Stimulated activated CD4-positive, alpha-beta T cell treated with anti-CD3 and anti-CD28 coated beads, Interleukin-4, amount 100 ng/mL, for 48 hours (primary cell): ENCODE measurements at regions not wholly inside any gene's neighbourhood (a gene's known extent, or its start where the extent isn't known, plus 50 kb on each side); places are given as distances from the start of the nearest gene placed in this dataset.

ENCODE experiments used
- DNase-seq, 2 donors: peaks; one replicate each; pipeline ENCODE4 v3.0.0-alpha.2; 2020; ENCODE audit warnings: low read depth in 2 of 2

DNA sequence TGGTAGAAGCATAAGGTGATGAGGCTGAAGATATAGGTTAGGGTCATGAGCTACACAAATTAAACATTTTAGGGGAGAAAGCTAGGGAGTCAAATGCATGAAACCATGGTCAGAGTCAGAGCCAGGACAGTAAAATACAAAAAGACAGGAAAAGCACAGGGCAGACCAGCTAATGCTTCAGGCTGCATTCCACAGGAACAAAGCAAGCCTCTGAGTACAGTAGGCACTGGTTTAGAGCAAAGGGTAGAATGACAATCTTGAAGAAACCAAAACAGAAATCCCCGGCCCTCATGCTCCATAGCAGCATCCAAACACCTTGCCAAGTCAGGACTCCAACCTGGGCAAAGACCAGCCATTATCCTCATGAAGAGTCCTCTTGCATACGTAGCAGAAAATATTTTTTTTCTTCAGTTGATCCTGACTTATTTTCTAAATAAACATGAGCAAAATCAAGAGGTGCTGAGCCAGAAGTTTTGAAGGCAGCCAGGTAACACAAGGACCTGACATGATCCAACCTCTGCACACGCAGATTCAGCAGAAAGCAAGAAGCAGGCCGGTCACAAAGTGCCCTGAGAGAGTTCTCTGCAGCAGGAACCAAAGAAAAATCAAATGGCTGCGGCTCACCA is 273.1 kb downstream of the TTLL7 start:
- no peak for DNase-seq

DNA sequence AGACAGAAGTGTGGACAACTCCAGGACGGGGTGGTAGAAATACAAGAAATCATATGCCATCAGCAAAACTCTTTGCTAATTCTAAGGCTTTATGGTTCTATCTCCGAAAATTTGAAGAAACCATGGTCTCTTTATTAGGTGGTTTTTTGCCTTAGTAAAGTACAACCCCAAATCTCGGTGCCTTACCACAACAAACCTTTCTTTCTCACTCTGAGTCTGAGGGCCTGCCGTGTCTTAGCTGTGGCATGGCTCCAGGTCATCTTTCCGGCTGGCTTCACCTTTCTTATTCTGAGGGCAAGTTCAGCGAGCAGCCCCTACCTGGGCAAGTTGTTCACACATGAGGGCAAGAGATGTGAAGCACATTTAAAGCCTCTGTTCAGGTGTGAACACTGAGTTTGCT is 280.6 kb downstream of the TTLL7 start:
- DNase-seq = no peak

DNA sequence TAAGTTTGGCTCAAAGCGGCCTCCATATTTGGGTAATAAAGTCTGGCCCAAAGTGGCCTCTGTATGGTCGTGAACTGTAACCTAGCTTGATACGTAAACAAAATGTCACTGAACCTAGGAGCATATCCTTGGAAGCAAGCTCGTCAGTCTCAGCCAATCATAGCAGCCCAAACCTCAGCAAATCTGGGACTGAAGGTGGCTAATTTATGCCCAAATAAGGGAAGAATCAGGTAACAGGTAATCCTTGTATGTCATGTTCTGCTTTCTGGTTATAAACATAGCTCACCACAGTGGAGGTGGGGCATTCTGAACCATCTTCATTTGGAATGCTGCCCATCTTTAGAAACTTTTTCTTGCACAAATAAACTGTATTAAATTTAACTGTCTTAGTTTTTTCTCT is 281.1 kb downstream of the TTLL7 start:
- DNase-seq = no peak

DNA sequence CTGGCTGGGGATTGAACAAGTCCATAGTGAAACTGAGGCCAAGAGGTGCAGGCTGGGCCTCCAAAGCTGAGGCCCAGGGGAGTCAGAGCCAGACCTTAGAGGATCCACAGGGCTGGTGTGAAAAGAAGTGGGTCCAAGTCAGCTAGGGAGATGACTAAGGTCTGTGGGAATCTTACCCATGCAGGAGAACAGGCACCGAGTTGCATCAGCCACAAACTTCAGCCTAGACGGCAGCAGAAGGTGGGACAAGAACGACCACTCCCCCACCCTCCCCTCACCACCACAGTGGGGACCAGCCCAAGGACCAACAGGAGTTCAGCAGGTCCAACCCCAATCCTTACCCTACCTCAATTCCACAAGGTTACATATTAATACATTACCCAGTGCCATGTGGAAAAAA is 282.3 kb downstream of the TTLL7 start:
- DNase-seq = no peak

DNA sequence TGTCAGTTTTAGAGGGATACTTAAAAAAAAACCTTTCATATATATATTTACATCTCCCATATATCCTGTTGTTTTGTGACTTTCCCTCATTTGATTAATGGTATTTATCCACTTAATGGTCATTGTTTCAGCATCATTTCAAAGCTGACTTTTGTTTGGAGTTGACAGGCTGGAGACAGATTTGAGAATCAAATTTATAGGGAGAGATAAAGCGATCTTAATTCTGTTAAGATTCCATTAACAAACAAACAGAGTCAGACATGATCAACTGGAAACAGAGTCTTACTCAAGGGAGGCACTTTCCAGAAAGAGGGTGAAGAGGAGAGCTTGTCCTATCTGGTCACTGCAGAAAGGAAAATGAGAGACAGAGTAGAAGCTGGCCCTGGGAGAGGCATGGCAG is 283.4 kb downstream of the TTLL7 start:
- no peak for DNase-seq

DNA sequence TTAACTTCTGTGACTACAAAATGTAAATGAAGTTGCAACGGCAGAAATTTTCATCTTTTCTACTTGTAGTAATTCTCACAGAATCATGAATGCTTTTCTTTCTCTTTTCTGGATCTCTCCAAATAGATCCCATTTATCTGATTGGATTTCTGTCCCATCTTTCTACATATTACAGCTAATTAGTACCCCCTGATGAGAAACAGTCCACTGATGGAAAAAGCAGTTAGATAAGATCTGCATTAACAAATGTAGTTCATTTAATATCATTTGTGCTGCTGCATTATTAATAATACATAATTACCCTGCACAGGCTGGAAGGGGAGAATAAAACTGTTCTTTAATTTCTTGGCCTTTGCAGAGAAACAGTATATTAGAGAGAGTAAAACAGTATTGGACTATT is 289.3 kb downstream of the TTLL7 start:
- DNase-seq = no peak

DNA sequence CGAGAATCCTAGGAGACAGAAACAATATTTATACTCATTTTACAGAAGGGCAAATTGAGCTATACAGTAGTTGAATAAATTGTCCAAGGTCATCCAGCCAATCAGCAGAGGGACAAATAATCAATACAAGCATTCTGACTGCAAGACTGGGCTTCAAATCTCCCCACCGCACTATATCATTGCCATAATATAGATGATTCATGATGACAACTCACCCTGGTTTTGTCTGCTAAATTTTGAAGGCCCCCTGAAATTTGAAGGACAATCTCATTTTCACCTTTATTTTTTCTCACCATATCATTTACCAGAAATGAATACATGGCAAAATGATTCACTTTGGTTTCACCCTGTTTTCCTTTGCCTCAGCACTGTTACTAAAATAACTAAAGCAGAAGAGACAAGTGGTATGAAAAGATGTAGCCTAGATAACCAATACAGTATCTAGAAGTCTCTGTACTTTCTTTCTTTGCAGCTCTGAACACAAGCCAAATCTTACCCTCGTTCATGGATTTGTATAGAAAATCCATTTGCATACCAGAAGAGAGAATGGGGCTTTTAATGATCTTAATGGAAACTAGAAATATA is 292.5 kb downstream of the TTLL7 start:
- no peak for DNase-seq

DNA sequence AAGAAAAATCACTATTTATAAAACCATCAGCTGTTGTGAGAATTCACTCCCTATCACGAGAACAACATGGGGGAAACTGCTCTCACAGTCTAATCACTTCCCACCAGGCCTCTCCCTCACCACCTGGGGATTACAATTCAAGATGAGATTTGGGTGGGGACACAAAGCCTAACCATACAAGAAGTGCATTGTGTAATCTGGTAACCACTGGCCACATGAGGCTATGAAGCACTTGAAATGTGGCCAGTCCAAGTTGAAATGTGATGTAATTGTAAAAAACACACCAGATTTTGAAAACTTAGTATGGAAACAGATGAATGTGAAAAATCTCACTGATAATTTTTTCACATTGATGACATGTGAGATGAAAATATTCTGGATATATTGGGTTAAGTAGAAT is 293.8 kb downstream of the TTLL7 start:
- DNase-seq = no peak

DNA sequence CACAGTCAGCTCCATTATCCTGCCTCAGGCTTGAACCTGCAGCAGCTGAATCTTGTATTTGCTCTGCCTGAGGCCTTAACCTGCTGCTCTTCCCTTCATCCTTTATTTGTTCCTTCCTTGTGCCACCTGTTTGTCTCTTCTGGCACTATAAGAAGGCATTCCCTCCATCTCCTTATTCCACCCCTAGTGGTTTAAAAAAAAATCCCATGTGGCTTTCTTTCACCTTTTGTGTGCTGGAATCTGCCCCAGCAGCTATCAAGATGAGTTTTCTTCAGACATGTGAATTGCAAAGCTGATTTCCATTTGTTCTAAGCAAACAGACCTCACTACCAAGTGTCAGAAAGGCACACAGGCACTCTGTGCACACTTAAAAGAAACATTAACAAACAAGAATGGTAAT is 294.6 kb downstream of the TTLL7 start:
- DNase-seq = no peak

DNA sequence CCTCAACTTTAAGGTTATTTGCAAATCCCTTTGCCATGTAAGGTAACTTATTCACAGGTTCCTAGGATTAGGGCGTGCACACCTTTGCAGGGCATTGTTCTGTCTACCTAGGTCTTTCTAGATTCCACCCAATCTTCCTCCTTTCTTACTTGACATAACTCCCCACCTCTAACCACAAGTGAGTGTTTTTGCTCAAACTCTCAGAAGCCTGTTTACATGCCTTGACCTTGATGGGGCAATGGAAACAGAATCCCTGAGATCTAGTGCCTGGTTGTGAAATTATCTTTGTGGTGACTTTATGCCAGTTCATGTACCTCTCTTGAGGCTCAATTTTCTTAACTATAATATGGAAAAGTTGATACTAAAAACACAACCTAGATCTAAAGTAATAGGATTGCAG is 296.6 kb downstream of the TTLL7 start:
- DNase-seq = no peak

DNA sequence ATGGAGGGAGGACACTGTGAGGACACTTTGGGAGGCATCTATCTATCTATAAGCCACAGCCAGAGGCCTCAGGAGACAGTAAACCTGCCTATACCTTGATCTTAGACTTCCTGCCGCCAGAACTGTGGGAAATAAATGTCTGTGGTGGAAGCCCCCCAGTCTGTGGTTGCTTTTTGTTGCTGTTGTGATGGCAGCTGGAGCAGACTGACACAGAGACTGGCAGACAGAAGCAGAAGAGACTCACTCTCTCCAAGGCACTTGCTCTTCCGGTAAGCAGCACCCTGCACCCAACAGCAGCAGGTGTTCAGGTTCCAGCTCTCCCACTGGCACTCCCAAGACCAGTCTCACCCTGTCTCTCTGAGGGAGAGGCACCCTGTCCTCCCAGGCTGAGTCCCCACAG is 297.6 kb downstream of the TTLL7 start:
- DNase-seq = no peak

DNA sequence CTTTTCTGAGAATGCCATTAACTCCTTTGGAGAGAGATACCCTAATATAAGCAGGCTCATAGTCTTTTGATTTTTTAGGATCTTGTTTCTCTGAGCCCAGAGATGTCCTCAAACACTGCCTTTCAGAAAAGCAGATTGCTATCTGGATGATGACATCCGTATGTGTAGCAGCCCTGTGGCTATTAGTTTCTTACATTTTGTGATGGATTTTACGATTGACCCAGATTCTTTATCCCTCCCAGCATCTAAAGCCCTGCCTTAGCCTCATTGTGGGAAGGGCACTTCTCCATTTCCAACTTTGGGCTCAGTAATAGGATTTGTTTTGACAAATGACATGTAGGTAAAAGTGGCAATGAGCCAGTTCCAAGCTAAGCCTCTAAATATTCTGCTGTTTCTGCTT is 300.3 kb downstream of the TTLL7 start:
- DNase-seq = no peak

DNA sequence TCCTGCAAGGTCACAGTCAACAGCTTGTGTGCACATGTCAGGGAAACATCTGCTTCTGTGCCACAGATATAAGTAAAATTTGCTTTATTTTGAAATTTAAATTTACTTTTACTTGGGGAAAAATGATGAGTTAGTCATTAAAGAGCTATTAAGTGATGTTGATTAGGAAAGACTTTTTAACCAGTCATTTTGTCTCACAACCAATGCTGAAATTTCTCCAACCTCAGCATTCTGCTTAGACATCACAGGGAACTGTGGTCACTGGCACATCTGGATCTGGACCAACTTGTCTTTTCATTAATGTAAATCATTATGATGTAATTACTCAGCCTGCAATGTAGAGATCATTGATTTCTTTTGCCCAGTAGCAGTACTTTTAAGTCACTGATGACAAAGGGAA is 301.0 kb downstream of the TTLL7 start:
- no peak for DNase-seq

DNA sequence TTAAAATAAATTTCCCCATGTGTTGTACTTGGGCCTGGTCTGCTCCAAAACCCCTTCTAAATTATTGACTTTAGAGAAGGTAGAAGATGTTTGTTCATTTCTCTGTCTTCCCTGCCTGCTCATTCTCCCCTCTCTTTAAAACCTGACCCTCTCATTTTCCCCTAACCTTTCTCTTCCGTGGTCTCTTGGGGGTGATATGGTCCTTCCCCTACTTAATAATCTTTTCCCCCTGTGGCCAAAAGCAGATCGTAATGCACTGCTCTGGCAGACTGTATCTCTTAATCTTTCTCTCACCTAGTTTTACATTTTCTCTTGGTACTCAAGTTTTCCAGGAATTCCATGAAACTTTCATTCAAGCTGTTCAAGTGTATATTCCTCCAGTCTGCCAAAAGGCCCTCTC is 301.7 kb downstream of the TTLL7 start:
- DNase-seq = no peak

DNA sequence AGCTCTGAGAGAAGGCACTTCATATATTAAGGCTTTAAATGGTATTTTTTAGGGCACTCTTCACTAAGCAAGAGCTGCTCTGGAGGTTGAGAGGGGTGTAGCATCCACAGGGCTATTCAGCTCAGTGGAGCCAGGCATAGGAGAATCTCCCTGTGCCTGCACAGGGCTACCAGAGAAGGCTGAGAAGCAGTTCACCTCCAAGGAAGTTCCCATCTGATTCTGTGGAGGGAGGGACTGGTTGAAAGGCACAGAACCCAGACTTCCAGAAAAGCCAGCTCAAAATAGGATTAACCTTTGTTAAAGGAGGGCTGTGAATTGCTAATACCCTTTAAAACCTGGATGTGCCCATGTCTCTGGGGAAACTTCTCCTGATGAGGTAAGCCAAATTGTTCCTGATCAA is 304.5 kb downstream of the TTLL7 start:
- DNase-seq = no peak

DNA sequence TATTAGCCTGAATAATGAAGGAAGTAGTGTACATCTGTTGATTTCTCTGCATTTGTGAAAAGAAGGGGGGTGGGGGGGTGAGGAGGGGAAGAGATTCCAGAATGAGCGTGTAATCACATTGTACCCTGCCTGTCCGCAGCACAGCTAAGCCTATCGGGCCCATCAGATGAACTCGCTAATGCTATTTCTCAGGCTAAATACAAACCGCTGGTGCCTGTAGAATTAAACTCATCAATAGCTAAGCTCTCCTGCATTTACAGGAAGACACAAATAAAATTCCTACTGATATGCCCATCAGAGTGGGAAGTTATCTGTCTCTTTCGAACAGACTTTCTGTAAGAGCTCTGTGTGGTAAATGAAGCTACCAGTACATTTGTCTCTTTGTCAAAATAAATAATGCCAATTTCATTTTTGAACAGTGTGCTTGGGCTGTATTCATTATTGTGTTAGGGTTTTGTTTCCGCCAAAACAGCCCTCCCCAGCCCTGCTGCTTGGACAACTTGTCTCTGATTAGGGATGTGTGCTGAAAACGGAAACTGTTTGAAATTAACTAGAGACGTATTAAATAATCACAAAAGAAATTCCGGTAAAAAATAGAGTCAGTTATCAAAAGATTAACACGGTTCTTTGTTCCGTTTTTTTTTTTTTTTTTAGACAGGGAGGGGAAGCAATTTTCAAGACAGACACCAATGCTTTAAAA is 305.4 kb downstream of the TTLL7 start:
- no peak for DNase-seq

DNA sequence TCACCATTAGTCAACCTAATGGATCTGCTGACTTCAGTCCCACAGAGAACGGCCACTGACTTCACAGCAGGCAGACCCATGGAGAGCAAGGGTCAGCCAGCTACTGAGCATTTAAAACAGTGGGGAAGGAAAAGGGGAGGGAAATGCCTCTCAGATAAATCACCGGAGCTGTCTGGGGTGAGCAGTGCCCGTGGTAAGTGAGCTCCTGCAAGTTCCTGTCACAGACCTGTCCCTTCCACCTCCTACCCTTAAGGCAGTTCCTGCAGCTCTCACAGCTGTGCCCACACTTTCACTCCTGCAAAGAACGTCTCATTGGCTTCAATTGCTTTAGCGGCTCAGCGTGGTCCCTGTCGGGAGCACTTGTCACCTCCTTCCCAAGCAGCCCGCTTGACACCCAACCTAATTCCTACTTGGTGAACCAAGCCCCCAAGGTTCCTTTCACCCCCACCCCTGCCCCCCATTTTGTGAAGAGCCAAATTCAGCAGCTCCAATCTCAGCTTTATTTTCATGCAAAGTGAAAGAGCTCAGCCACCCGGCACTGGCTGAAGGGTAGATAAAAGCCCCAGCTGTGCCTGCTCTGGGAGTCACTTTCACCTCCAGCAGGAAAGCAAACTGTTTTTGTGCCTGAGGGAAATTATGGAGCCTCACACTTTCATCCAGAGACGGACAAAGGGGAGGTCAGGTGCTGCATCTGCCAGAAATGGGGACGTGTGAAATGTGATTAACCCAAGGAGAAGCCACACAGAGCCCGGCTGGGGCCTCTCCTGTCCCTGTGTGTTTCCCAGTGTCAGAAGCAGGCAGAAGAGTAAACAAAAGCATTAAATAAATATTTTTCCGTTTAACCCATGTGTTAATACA is 306.2 kb downstream of the TTLL7 start:
- DNase-seq = no peak

DNA sequence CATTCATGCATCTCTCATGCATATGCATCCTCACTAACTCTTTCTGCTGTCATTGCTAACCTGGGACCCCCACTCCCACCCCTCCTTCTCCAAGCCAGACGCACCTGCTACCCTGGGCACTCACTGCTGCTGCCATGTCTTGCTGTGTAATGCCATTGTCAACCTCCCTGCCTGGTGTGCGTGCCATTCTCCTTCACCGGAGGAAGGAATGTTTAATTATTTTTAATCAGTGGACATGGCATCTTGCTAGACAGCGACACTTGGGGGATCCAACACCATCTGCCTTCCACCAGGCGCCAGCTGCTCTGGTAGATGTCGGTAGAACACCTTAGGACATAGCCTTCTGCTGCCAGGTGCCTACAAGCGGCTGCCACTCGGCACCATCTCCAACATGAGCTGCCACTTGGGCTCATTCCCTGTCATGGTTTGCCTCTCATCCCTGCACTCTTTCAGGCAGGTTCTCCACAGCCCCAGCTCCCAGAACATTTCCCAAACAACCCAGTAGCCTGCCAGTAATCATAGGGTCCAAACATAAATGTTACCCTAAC is 306.9 kb downstream of the TTLL7 start:
- no peak for DNase-seq

DNA sequence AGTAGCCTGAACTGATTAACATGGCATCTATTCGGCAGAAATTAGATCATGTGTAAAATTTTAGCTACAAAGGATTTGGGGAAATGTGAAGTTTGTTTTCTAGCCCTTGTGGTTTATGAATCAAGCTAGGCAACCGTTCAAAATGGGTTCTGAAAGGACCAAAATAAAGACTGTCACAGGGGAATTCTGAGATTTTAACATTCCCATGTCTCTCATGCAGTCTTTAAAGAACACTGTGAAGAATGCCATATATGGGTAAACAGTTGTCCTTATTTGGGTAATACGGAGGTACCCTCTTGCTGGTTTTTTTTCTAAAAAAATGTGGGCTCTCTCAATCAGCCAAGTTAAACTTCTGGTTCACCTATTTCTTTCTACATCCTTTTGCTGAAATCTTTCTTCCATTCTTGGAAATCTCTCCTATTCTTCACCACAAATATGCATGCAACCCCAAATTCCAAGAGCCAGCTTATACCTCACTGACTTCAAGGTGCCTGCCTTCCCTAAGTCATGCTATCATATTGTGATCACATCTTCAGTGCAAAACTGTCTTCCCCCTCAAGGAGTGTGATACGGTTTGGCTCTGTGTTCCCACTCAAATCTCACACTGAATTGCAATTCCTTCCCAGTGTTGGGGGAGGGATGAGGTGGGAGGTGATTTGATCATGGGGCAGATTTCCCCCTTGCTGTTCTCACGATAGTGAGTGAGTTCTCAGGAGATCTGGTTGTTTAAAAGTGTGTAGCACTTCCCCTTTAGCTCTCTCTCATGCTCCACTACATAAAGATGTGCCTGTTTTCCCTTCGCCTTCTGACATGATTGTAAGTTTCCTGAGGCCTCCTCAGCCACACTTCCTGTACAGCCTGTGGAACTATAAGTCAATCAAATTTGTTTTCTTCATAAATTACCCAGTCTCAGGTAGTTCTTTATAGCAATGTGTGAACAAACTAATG is 308.7 kb downstream of the TTLL7 start:
- no peak for DNase-seq

DNA sequence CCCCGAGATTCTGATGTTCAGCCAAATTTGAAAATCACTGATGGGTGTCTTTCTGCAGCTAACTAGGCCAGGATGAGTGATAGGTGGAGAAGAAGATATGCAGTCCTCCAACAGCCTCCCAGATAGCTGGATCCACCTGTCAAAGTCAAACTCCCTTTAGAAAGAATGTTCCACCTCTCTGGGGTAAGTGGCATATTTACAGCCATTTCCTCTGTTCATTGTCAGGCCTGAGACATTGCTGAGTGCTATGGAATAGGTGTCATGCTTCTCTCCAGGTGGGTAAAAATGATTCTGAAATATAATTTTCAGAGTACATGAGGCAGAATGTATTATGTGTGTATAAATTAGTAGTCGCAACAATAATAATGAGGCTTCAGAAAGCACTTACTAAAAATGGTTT is 316.8 kb downstream of the TTLL7 start:
- DNase-seq = no peak

DNA sequence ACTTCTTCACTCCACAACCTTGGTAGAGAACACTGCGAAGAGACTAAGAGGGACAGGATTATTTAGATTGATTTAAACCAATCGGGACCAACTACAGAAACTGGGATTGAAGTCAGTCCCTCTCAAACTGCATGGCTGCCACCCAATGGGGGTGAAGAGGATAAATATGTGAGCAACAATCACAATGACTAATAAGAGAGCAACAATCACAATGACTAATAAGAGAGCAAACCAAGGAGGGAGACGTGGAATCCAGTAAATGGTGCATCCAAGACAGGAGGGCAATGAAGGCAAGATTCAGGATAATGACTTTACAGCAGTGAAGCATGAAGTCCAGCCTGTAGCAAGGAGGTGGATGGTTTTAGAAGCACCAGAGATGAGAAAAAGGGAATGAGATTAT is 322.8 kb downstream of the TTLL7 start:
- no peak for DNase-seq
